OCI-LY1 (cell line): ENCODE measurements at regions not wholly inside any gene's neighbourhood (a gene's known extent, or its start where the extent isn't known, plus 50 kb on each side); places are given as distances from the start of the nearest gene placed in this dataset.

Experiments used
- H2AFZ ChIP-seq: fragments of 200-600 bp; sonication (generic), shearing (Covaris generic); 2 replicates; pipeline ENCODE4 v1.6.0; 2014; ENCODE audit warnings: antibody characterized with exemption, mild to moderate bottlenecking, low read length
- H3F3A ChIP-seq: fragments of 200-600 bp; sonication (generic), shearing (Covaris generic); 2 replicates; pipeline ENCODE4 v1.6.0; 2014; ENCODE audit warnings: mild to moderate bottlenecking, antibody characterized with exemption, low read length, moderate library complexity; ENCODE audit not compliant: insufficient read depth
- H3K27ac ChIP-seq: fragments of 200-600 bp; sonication (generic); 2 replicates; pipeline ENCODE4 v1.5.1; 2014; ENCODE audit warnings: low read length, mixed run types, mild to moderate bottlenecking, low read depth; ENCODE audit not compliant: poor library complexity, severe bottlenecking
- H3K27me3 ChIP-seq: fragments of 200-600 bp; sonication (generic); 2 replicates; pipeline ENCODE4 v1.6.0; 2014; ENCODE audit warnings: antibody characterized with exemption, mild to moderate bottlenecking, low read length, moderate library complexity; ENCODE audit not compliant: insufficient read depth
- H3K36me3 ChIP-seq: fragments of 200-600 bp; sonication (generic); 2 replicates; pipeline ENCODE4 v1.6.1; 2014; ENCODE audit warnings: mild to moderate bottlenecking, antibody characterized with exemption, low read length, moderate library complexity, mixed read lengths; ENCODE audit not compliant: insufficient read depth
- H3K4me1 ChIP-seq: fragments of 200-600 bp; sonication (generic); 2 replicates; pipeline ENCODE4 v1.5.1; 2014; ENCODE audit warnings: mild to moderate bottlenecking, low read length, moderate library complexity; ENCODE audit not compliant: insufficient read depth, severe bottlenecking
- H3K4me2 ChIP-seq: fragments of 200-600 bp; sonication (generic), shearing (Covaris generic); 2 replicates; pipeline ENCODE4 v1.6.1; 2014; ENCODE audit warnings: low read length
- H3K4me3 ChIP-seq: fragments of 200-600 bp; sonication (generic); 2 replicates; pipeline ENCODE4 v1.5.1; 2014; ENCODE audit warnings: low read length, low read depth, mild to moderate bottlenecking, mixed read lengths; ENCODE audit not compliant: poor library complexity, severe bottlenecking
- H3K79me2 ChIP-seq: fragments of 200-600 bp; shearing (Covaris generic); 2 replicates; pipeline ENCODE4 v1.6.1; 2016; ENCODE audit warnings: mixed run types, low read length, mixed read lengths; ENCODE audit not compliant: insufficient read depth
- H3K9ac ChIP-seq: fragments of 200-600 bp; sonication (generic), shearing (Covaris generic); 2 replicates; pipeline ENCODE4 v1.6.1; 2014; ENCODE audit warnings: mild to moderate bottlenecking, low read length, mixed read lengths
- H3K9me2 ChIP-seq: fragments of 200-600 bp; sonication (generic), shearing (Covaris generic); 2 replicates; pipeline ENCODE4 v1.6.1; 2014; ENCODE audit warnings: low read depth, mild to moderate bottlenecking, low read length, mixed read lengths
- H3K9me3 ChIP-seq: fragments of 200-600 bp; shearing (Covaris generic); 2 replicates; pipeline ENCODE4 v1.6.1; 2014; ENCODE audit warnings: low read length, mixed read lengths
- H4K20me1 ChIP-seq: fragments of 200-600 bp; sonication (generic), shearing (Covaris generic); 2 replicates; pipeline ENCODE4 v1.6.0; 2016; ENCODE audit warnings: mild to moderate bottlenecking, low read length; ENCODE audit not compliant: insufficient read depth
- EZH2 ChIP-seq: fragments of 200-600 bp; sonication (generic), shearing (Covaris generic); IDR thresholded peaks from 2 replicates; pipeline ENCODE4 v1.8.0; 2017; ENCODE audit warnings: borderline replicate concordance, mixed run types, mild to moderate bottlenecking, antibody characterized with exemption, low read length, moderate library complexity, mixed read lengths
- TF ChIP-seq, protein P1 (sequence below): fragments of 200-600 bp; sonication (generic), shearing (Covaris generic); IDR thresholded peaks from 2 replicates; pipeline ENCODE4 v1.5.1; 2017; ENCODE audit warnings: mild to moderate bottlenecking, antibody characterized with exemption, low read length, moderate library complexity, mixed read lengths

DNA sequence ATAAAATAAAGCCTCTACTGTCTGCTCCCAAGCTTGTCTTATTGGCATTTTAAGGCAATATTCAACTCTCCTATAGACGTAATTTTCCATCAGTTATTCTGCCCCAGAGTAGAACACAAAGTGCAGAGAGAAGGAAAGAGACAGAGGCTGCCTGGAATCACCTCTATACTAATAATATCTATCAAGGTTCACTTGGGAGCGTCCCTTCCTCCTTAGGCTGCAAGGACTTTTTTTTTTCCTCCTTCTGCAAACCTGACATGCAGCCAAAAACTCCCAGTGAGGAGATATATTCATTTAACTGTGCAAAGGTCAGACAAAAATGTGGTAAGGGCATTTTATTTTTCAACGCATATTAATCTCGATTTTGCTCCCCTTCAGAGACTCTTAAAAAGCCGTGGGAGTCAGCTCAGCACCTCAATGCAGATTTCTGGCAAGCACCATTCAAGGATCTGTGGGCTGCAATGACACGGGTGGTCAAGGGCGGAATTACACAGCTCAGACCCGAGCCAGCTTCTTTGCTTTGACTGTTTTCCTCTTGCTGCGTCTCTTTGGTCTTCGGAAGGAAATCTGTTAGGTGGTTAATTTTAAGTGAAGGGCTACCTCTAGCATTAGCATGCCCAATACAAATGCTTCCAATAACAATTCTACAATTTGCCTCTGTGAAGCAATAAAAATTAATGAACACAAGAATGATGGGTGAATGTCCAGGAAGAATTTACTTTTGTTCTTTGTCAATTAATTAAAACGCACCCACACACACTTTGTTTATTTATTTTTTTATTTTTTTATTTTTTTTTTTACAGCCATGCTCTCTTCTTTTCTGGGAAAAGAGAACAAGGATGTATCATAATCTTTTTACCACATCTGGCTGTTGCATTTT lies 587.7 kb upstream of the GRAMD2B start:
- Histone ChIP-seq H3F3A (no peaks in the 10 kb centered on the region), H3K27ac (no peak overlapping the region), H3K9me2 (no peaks in the 10 kb centered on the region), H3K36me3 (no peaks in the 10 kb centered on the region), H4K20me1 (no peaks in the 10 kb centered on the region), H3K27me3 (no peaks in the 10 kb centered on the region), H3K9me3 (peaks cover 5% of the 10 kb centered on the region; the same call in 1 of the 2 replicates), H3K9ac (no peak overlapping the region), H3K4me3 (no peak overlapping the region), H2AFZ (peak overlapping the region; percentile 11; the same call in 1 of the 2 replicates), H3K4me1 (peaks cover 9% of the 10 kb centered on the region), H3K4me2 (peak overlapping the region; percentile 45), H3K79me2 (no peaks in the 10 kb centered on the region)
- TF ChIP-seq, protein P1, sequence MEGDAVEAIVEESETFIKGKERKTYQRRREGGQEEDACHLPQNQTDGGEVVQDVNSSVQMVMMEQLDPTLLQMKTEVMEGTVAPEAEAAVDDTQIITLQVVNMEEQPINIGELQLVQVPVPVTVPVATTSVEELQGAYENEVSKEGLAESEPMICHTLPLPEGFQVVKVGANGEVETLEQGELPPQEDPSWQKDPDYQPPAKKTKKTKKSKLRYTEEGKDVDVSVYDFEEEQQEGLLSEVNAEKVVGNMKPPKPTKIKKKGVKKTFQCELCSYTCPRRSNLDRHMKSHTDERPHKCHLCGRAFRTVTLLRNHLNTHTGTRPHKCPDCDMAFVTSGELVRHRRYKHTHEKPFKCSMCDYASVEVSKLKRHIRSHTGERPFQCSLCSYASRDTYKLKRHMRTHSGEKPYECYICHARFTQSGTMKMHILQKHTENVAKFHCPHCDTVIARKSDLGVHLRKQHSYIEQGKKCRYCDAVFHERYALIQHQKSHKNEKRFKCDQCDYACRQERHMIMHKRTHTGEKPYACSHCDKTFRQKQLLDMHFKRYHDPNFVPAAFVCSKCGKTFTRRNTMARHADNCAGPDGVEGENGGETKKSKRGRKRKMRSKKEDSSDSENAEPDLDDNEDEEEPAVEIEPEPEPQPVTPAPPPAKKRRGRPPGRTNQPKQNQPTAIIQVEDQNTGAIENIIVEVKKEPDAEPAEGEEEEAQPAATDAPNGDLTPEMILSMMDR, result peak; percentile 73
- no peak for TF ChIP-seq EZH2

DNA sequence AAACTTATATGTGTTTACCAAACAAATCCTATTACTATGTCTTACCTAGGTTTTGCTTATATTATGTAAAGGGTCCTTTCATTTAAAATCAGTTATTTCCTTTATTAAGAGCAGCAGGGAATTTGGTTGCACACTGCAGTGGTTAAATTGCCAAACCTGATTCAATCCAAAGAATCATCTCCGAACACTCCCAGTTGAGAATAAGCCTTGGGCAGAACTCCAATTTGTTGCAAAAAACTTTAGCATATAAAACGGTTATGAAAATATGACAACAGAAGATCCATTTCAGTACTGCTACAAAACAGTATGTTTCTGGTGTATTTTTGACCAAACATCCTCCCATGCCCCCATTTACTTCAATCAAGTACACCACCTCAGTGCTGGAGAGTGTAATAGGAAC lies 587.0 kb upstream of the GRAMD2B start:
- Histone ChIP-seq H3F3A (no peaks in the 10 kb centered on the region), H3K9me3 (peaks cover under 1% of the 10 kb centered on the region; the same call in 1 of the 2 replicates), H3K27ac (no peak overlapping the region), H3K4me2 (no peak overlapping the region), H4K20me1 (no peaks in the 10 kb centered on the region), H2AFZ (no peak overlapping the region), H3K9ac (no peak overlapping the region), H3K79me2 (no peaks in the 10 kb centered on the region), H3K4me3 (no peak overlapping the region), H3K27me3 (no peaks in the 10 kb centered on the region), H3K9me2 (no peaks in the 10 kb centered on the region), H3K36me3 (no peaks in the 10 kb centered on the region), H3K4me1 (peaks cover 9% of the 10 kb centered on the region)
- TF ChIP-seq, protein P1, result no peak
- TF ChIP-seq EZH2, result no peak

DNA sequence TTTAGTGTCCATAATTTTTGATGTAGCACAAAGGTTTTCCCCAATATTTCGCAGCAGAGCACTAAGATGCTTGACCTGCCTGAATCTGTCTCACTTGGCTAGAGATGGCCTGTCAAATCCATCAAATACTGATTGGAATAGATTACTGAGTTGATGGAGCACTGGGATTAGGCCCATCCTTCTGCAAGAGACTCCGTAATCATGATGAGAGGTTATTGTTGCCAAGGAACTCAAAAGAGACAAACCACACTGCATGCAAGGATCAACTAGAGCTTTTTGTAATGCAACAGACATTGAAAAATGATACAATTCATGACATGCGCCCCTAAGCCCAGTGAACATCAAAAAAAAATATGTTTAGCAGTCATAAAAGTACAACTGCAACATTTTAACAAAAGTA lies 585.3 kb upstream of the GRAMD2B start:
- Histone ChIP-seq H2AFZ (no peak overlapping the region), H3K27me3 (no peaks in the 10 kb centered on the region), H4K20me1 (no peaks in the 10 kb centered on the region), H3K9ac (no peak overlapping the region), H3K9me3 (no peaks in the 10 kb centered on the region), H3K9me2 (no peaks in the 10 kb centered on the region), H3K4me3 (no peak overlapping the region), H3K36me3 (no peaks in the 10 kb centered on the region), H3K4me1 (peaks cover 9% of the 10 kb centered on the region), H3K4me2 (no peak overlapping the region), H3F3A (no peaks in the 10 kb centered on the region), H3K27ac (no peak overlapping the region), H3K79me2 (no peaks in the 10 kb centered on the region)
- TF ChIP-seq, protein P1, result no peak
- no peak for TF ChIP-seq EZH2
